ENCODE measurements at regions not wholly inside any gene's neighbourhood (a gene's known extent, or its start where the extent isn't known, plus 50 kb on each side); places are given as distances from the start of the nearest gene placed in this dataset.

- no peak for TF ChIP-seq EZH2 (IDR thresholded peaks at IDR 0.05)
- no peak for TF ChIP-seq CTCF (IDR thresholded peaks at IDR 0.05)
Observed at GRCh38 chr1:167145965-167146364, 52.1 kb downstream of the STYXL2 start.

All from neural progenitor cell (in vitro differentiated cells).